ENCODE measurements at regions not wholly inside any gene's neighbourhood (a gene's known extent, or its start where the extent isn't known, plus 50 kb on each side); places are given as distances from the start of the nearest gene placed in this dataset.

GRCh38 chr4:22167201-22167600 is 218.6 kb upstream of the KCNIP4 start:
- Mint-ChIP-seq H3K36me3 (ENCODE audit: low read depth, unreplicated experiment) (no peaks in the 10 kb centered on the region), H3K27ac (ENCODE audit: unreplicated experiment) (no peak overlapping the region), H3K9me3 (ENCODE audit: unreplicated experiment) (no peaks in the 10 kb centered on the region), H3K27me3 (ENCODE audit: unreplicated experiment) (no peaks in the 10 kb centered on the region), H3K4me3 (ENCODE audit: unreplicated experiment) (no peak overlapping the region), H3K4me1 (ENCODE audit: unreplicated experiment) (peaks cover 4% of the 10 kb centered on the region)
- DNase-seq (ENCODE audit: low spot score): no peak
- TF ChIP-seq CTCF (IDR thresholded peaks at IDR 0.05; ENCODE audit: unreplicated experiment): no peak

- Mint-ChIP-seq H3K27ac (ENCODE audit: unreplicated experiment) (no peak overlapping the region), H3K4me1 (ENCODE audit: unreplicated experiment) (no peaks in the 10 kb centered on the region), H3K36me3 (ENCODE audit: low read depth, unreplicated experiment) (no peaks in the 10 kb centered on the region), H3K4me3 (ENCODE audit: unreplicated experiment) (no peak overlapping the region), H3K27me3 (ENCODE audit: unreplicated experiment) (no peaks in the 10 kb centered on the region), H3K9me3 (ENCODE audit: unreplicated experiment) (no peaks in the 10 kb centered on the region)
- no peak for DNase-seq (ENCODE audit: low spot score)
- no peak for TF ChIP-seq CTCF (IDR thresholded peaks at IDR 0.05; ENCODE audit: unreplicated experiment)
These were observed 213.9 kb upstream of the KCNIP4 start for GRCh38 chr4:22162454-22162853.

- Mint-ChIP-seq H3K27ac (ENCODE audit: unreplicated experiment) (no peak overlapping the region), H3K4me1 (ENCODE audit: unreplicated experiment) (no peaks in the 10 kb centered on the region), H3K4me3 (ENCODE audit: unreplicated experiment) (no peak overlapping the region), H3K9me3 (ENCODE audit: unreplicated experiment) (no peaks in the 10 kb centered on the region), H3K36me3 (ENCODE audit: low read depth, unreplicated experiment) (no peaks in the 10 kb centered on the region), H3K27me3 (ENCODE audit: unreplicated experiment) (peaks cover 3% of the 10 kb centered on the region)
- no peak for DNase-seq (ENCODE audit: low spot score)
- no peak for TF ChIP-seq CTCF (IDR thresholded peaks at IDR 0.05; ENCODE audit: unreplicated experiment)
These were observed 182.2 kb upstream of the KCNIP4 start for GRCh38 chr4:22130741-22131140.

- H3K36me3 Mint-ChIP-seq (ENCODE audit: low read depth, unreplicated experiment): no peaks in the 10 kb centered on the region
- no peaks in the 10 kb centered on the region for H3K9me3 Mint-ChIP-seq (ENCODE audit: unreplicated experiment)
- peaks cover 3% of the 10 kb centered on the region for H3K27me3 Mint-ChIP-seq (ENCODE audit: unreplicated experiment)
- DNase-seq (ENCODE audit: low spot score): peak; percentile 44
- H3K4me3 Mint-ChIP-seq (ENCODE audit: unreplicated experiment): no peak overlapping the region
- no peak overlapping the region for H3K27ac Mint-ChIP-seq (ENCODE audit: unreplicated experiment)
- no peaks in the 10 kb centered on the region for H3K4me1 Mint-ChIP-seq (ENCODE audit: unreplicated experiment)
- peak; percentile 70 for TF ChIP-seq CTCF (IDR thresholded peaks at IDR 0.05; ENCODE audit: unreplicated experiment)
These were observed 181.0 kb upstream of the KCNIP4 start for GRCh38 chr4:22129454-22130029.

GRCh38 chr4:22122062-22122461 is 173.5 kb upstream of the KCNIP4 start:
- peaks cover 2% of the 10 kb centered on the region for H3K27me3 Mint-ChIP-seq (ENCODE audit: unreplicated experiment)
- peaks cover 4% of the 10 kb centered on the region for H3K36me3 Mint-ChIP-seq (ENCODE audit: low read depth, unreplicated experiment)
- no peak overlapping the region for H3K27ac Mint-ChIP-seq (ENCODE audit: unreplicated experiment)
- H3K4me1 Mint-ChIP-seq (ENCODE audit: unreplicated experiment): no peaks in the 10 kb centered on the region
- DNase-seq (ENCODE audit: low spot score): no peak
- no peak for TF ChIP-seq CTCF (IDR thresholded peaks at IDR 0.05; ENCODE audit: unreplicated experiment)
- H3K9me3 Mint-ChIP-seq (ENCODE audit: unreplicated experiment): no peaks in the 10 kb centered on the region
- H3K4me3 Mint-ChIP-seq (ENCODE audit: unreplicated experiment): no peak overlapping the region

All from endothelial cell (in vitro differentiated cells).